K562 (cell line): ENCODE measurements at regions not wholly inside any gene's neighbourhood (a gene's known extent, or its start where the extent isn't known, plus 50 kb on each side); places are given as distances from the start of the nearest gene placed in this dataset.

Experiments
- ADNP ChIP-seq: fragments of 200-800 bp; sonication (Bioruptor generic); IDR thresholded peaks from 2 replicates; pipeline ENCODE4 v1.6.1; 2016; ENCODE audit warnings: missing genetic modification characterization, missing compliant biosample characterization
- C11orf30 ChIP-seq: fragments of 450-650 bp; IDR thresholded peaks from 2 replicates; pipeline ENCODE4 v1.6.1; 2016; ENCODE audit warnings: low read depth, mild to moderate bottlenecking
- CBFA2T3 ChIP-seq: fragments of 450-650 bp; IDR thresholded peaks from 2 replicates; pipeline ENCODE4 v1.6.1; 2017
- CBX1 ChIP-seq: sonication (generic); IDR thresholded peaks from 2 replicates; pipeline ENCODE4 v1.6.1; 2016; ENCODE audit warnings: antibody characterized with exemption, low read depth, mild to moderate bottlenecking
- CBX3 ChIP-seq, 2 experiments: IDR thresholded peaks; 1 replicate in 1 of 2; 2 replicates in 1 of 2; pipeline ENCODE4 v1.6.1; 2012; ENCODE audit warnings: inconsistent platforms in 2 of 2, low read length in 2 of 2, borderline replicate concordance in 1 of 2, control low read depth in 1 of 2
- CEBPB ChIP-seq: fragments of 450-650 bp; IDR thresholded peaks from 2 replicates; pipeline ENCODE4 v1.6.1; 2016; ENCODE audit warnings: missing genetic modification characterization, missing compliant biosample characterization
- CREB1 ChIP-seq, 2 experiments: sonication (generic) in 1 of 2; formaldehyde crosslinking in 1 of 2; IDR thresholded peaks; 2 replicates each; pipeline versions ENCODE4 v1.6.1 to v1.8.0; 2012 to 2022; ENCODE audit warnings: inconsistent platforms in 1 of 2, mild to moderate bottlenecking in 1 of 2, missing genetic modification reagents in 1 of 2, moderate library complexity in 1 of 2
- DPF2 ChIP-seq: fragments of 450-650 bp; IDR thresholded peaks from 2 replicates; pipeline ENCODE4 v1.6.1; 2016
- HNRNPLL ChIP-seq: fragments of 200-400 bp; formaldehyde crosslinking; IDR thresholded peaks from 2 replicates; pipeline ENCODE4 v1.6.1; 2017; ENCODE audit warnings: low read length, low read depth, mild to moderate bottlenecking; ENCODE audit not compliant: poor library complexity, severe bottlenecking
- PHTF2 ChIP-seq: fragments of 250-450 bp; sonication (Bioruptor Pico); IDR thresholded peaks from 2 replicates; pipeline ENCODE4 v1.5.0; 2021; ENCODE audit warnings: mild to moderate bottlenecking
- SMARCA5 ChIP-seq: fragments of 450-650 bp; IDR thresholded peaks from 2 replicates; pipeline ENCODE4 v1.6.1; 2016
- THAP12 ChIP-seq: fragments of 250-450 bp; sonication (Bioruptor Pico); IDR thresholded peaks from 2 replicates; pipeline ENCODE4 v1.9.0; 2021; ENCODE audit warnings: mild to moderate bottlenecking, inconsistent platforms
- ZFP36 ChIP-seq: fragments of 150-350 bp; IDR thresholded peaks from 2 replicates; pipeline ENCODE4 v1.6.1; 2018; ENCODE audit warnings: low read length, low read depth; ENCODE audit not compliant: partially characterized antibody
- ZNF592 ChIP-seq: fragments of 450-650 bp; IDR thresholded peaks from 2 replicates; pipeline ENCODE4 v1.6.1; 2017; ENCODE audit warnings: antibody characterized with exemption, mild to moderate bottlenecking
- ZNF609 ChIP-seq: sonication (generic); formaldehyde crosslinking; IDR thresholded peaks from 2 replicates; pipeline ENCODE4 v1.8.1; 2023; ENCODE audit warnings: missing genetic modification reagents, mild to moderate bottlenecking, borderline replicate concordance
- ZNF668 ChIP-seq: fragments of 250-450 bp; sonication (Bioruptor Pico); IDR thresholded peaks from 2 replicates; pipeline ENCODE4 v1.8.0; 2022; ENCODE audit warnings: mild to moderate bottlenecking, inconsistent platforms

- TF ChIP-seq CBFA2T3 (peak; percentile 55; the same call in 1 of the 2 replicates), SMARCA5 (peak; percentile 56; the same call in 1 of the 2 replicates), PHTF2 (CRISPR knock-in tag) (no peak), THAP12 (CRISPR knock-in tag) (no peak), ZNF609 (CRISPR knock-in tag) (peak; percentile 71; the same call in 1 of the 2 replicates), ZNF592 (0 out of 2 replicates have a peak, but pooled peaks have one; percentile 21), HNRNPLL (no peak), CREB1 (IDR thresholded peaks at IDR 0.05) (no peak), CREB1 (CRISPR knock-in tag; IDR thresholded peaks at IDR 0.05) (no peak), DPF2 (0 out of 2 replicates have a peak, but pooled peaks have one; percentile 13), ADNP (tag) (peak; percentile 91), ZNF668 (CRISPR knock-in tag) (no peak), C11orf30 (peak; percentile 48; the same call in 1 of the 2 replicates), CEBPB (tag) (peak; percentile 83), CBX1 (no peak), ZFP36 (peak; percentile 76), CBX3 (IDR thresholded peaks at IDR 0.05; ENCODE audit: borderline replicate concordance in 1 of 2, low read length in 2 of 2) (0 out of 3 replicates have a peak, but pooled peaks of 1 of the 2 experiments have one; percentile 20)
These were observed 126.4 kb upstream of the GADD45A start (continued) for GRCh38 chr1:67558449-67559193.
